ENCODE measurements at regions not wholly inside any gene's neighbourhood (a gene's known extent, or its start where the extent isn't known, plus 50 kb on each side); places are given as distances from the start of the nearest gene placed in this dataset.

DNA sequence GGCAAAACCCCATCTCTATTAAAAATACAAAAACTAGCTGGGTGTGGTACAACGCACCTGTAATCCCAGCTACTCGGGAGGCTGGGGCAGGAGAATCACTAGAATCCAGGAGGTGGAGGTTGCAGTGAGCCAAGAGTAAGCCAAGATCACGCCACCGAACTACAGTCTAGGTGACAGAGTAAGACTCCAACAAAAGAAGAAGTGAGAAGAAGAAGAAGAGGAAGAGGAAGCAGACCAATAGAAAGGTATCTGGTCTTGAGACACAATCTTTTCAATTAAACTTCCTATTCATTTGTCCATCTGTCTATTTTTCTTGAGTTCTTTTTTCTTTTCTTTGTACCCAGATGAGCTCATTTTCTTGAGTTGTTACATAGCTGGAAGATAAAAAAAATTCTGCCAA, 55.7 kb upstream of the ACADM start:
- Mint-ChIP-seq H3K9me3 (no peaks in the 10 kb centered on the region), H3K27me3 (no peaks in the 10 kb centered on the region), H3K4me1 (ENCODE audit: low read depth) (no peaks in the 10 kb centered on the region), H3K4me3 (no peak overlapping the region), H3K27ac (no peak overlapping the region), H3K36me3 (ENCODE audit: low read depth) (no peaks in the 10 kb centered on the region)
- intact Hi-C loops (cut with micrococcal nuclease): no loop called here
- ChIA-PET CTCF (no interaction called here), POLR2A (interaction anchor here (0.6 kb wide), 1 partner anchor 232 kb away, joined by 3 read pairs; no protein-coding TSS in a partner anchor)
- TF ChIP-seq, protein P1, sequence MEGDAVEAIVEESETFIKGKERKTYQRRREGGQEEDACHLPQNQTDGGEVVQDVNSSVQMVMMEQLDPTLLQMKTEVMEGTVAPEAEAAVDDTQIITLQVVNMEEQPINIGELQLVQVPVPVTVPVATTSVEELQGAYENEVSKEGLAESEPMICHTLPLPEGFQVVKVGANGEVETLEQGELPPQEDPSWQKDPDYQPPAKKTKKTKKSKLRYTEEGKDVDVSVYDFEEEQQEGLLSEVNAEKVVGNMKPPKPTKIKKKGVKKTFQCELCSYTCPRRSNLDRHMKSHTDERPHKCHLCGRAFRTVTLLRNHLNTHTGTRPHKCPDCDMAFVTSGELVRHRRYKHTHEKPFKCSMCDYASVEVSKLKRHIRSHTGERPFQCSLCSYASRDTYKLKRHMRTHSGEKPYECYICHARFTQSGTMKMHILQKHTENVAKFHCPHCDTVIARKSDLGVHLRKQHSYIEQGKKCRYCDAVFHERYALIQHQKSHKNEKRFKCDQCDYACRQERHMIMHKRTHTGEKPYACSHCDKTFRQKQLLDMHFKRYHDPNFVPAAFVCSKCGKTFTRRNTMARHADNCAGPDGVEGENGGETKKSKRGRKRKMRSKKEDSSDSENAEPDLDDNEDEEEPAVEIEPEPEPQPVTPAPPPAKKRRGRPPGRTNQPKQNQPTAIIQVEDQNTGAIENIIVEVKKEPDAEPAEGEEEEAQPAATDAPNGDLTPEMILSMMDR (IDR thresholded peaks at IDR 0.05): no peak
- ATAC-seq (no peak), DNase-seq (no peak)

DNA sequence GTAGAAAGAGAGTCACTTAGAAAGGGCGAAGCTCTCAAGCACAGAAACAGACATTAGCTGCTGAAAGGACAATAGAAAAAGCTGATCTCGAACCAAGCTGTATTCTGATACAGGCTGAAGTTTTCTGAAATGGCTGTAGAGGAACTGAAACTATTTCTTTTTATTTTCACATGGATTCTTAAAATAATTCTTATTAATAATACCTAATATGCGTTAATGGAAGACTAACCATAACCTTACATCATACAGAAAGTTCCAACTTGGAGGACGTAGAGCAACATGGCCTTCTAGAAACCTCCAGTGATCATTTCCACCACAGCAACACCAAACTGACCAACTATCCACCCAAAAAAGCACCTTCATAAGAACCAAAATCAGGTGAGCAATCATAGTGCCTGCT, 52.8 kb upstream of the ACADM start:
- no peak overlapping the region for H3K4me3 Mint-ChIP-seq
- no peak for ATAC-seq
- no peak overlapping the region for H3K27ac Mint-ChIP-seq
- intact Hi-C loops (cut with micrococcal nuclease): no loop called here
- no peaks in the 10 kb centered on the region for H3K36me3 Mint-ChIP-seq (ENCODE audit: low read depth)
- peaks cover 4% of the 10 kb centered on the region for H3K27me3 Mint-ChIP-seq
- ChIA-PET CTCF (no interaction called here), POLR2A (no interaction called here)
- no peak for DNase-seq
- H3K9me3 Mint-ChIP-seq: no peaks in the 10 kb centered on the region
- H3K4me1 Mint-ChIP-seq (ENCODE audit: low read depth): no peaks in the 10 kb centered on the region
- TF ChIP-seq, protein P1 (IDR thresholded peaks at IDR 0.05): no peak

DNA sequence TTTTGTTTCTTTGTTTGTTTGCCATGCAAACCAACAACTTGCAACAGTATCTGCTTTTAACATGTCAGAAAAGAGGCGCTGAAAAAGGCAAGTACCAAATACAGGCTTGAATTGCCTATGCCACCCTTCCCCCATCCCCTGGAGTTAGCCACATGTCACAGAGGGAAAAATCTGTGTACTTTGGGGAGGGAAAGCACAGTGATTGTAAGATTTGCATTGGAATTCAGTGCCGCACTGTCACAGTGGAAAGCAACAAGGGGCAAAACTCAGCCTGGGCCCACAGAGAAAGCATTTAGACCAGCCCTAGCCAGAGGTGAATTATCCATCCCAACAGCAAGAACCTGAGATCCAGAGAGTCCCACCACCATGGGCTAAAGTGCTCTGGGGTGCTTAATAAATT, 52.4 kb upstream of the ACADM start:
- ChIA-PET CTCF (no interaction called here), POLR2A (no interaction called here)
- no peaks in the 10 kb centered on the region for H3K4me1 Mint-ChIP-seq (ENCODE audit: low read depth)
- no peak for DNase-seq
- H3K27me3 Mint-ChIP-seq: peaks cover 6% of the 10 kb centered on the region
- no peak for ATAC-seq
- H3K4me3 Mint-ChIP-seq: no peak overlapping the region
- H3K36me3 Mint-ChIP-seq (ENCODE audit: low read depth): no peaks in the 10 kb centered on the region
- no peak overlapping the region for H3K27ac Mint-ChIP-seq
- TF ChIP-seq, protein P1 (IDR thresholded peaks at IDR 0.05): no peak
- intact Hi-C loops (cut with micrococcal nuclease): no loop called here
- H3K9me3 Mint-ChIP-seq: no peaks in the 10 kb centered on the region

DNA sequence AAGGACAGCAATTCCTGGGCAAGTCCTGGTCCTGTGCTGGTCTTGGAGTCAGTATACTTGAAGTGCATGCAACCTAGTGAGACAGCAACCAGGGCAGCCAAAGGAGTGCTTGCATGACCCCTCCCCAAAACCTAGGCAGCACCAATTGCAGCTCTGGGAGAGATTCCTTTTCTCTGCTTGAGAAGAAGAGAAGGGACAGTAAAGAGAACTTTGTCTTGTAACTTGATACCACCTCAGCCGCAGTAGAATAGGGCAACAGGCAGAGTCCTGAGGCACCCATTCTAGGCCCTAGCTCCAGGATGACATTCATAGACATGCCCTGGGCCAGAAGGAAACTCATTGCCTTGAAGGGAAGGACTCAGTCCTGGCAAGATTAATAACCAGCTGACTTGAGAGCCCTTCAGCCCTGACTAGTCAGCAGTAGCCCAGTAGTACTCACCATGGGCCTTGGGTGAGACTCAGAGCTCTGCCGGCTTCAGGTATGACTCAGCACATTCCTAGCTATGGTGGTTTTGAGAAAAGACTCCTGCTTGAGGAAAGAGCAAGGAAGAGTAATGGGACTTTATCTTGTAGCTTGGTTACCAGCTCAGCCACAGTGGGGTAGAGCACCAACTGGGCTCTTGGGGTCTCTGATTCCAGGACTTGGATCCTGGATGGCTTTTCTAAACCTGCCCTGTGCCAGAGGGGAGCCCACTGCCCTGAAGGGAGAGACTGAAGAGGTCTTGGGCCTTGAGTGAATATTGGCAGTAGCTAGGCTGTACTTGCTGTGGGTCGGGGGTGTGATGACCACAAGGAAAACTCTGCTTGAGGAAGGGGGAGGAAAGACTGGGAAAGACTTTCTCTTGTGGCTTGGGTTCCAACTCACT, 51.7 kb upstream of the ACADM start:
- H3K36me3 Mint-ChIP-seq (ENCODE audit: low read depth): no peaks in the 10 kb centered on the region
- H3K4me3 Mint-ChIP-seq: no peak overlapping the region
- peaks cover 6% of the 10 kb centered on the region for H3K27me3 Mint-ChIP-seq
- CTCF ChIA-PET: no interaction called here
- H3K27ac Mint-ChIP-seq: no peak overlapping the region
- ATAC-seq (no peak), DNase-seq (no peak)
- POLR2A ChIA-PET: no interaction called here
- TF ChIP-seq, protein P1 (IDR thresholded peaks at IDR 0.05): no peak
- intact Hi-C loops (cut with micrococcal nuclease): no loop called here
- no peaks in the 10 kb centered on the region for H3K4me1 Mint-ChIP-seq (ENCODE audit: low read depth)
- no peaks in the 10 kb centered on the region for H3K9me3 Mint-ChIP-seq

DNA sequence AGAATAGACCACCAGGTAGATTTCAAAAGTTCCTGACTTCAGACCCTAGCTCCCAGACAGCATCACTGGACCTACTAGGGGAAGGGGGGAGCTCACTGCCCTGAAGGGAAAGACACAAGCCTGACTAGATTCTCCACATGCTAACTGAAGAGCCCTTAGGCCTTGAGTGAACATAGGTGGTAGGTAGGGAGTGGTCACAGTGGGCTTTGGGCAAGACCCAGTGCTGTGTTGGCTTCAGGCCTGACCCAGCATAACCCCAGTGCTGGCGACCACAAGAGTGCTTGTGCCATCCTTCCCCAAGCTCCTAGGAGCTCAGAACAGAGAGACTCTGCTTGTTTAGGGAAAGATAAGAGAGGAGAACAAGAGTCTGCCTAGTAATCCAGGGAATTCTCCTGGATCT, 51.1 kb upstream of the ACADM start:
- POLR2A ChIA-PET: no interaction called here
- TF ChIP-seq, protein P1 (IDR thresholded peaks at IDR 0.05): no peak
- H3K4me1 Mint-ChIP-seq (ENCODE audit: low read depth): no peaks in the 10 kb centered on the region
- ATAC-seq (no peak), DNase-seq (no peak)
- intact Hi-C loops (cut with micrococcal nuclease): no loop called here
- CTCF ChIA-PET: no interaction called here
- H3K27me3 Mint-ChIP-seq: peaks cover 6% of the 10 kb centered on the region
- H3K36me3 Mint-ChIP-seq (ENCODE audit: low read depth): no peaks in the 10 kb centered on the region
- H3K9me3 Mint-ChIP-seq: no peaks in the 10 kb centered on the region
- H3K4me3 Mint-ChIP-seq: no peak overlapping the region
- no peak overlapping the region for H3K27ac Mint-ChIP-seq

Data from activated CD8-positive, alpha-beta T cell treated with anti-CD3 and anti-CD28 coated beads for 36 hours (primary cell).